Right ventricle myocardium inferior (tissue), 1 donor: ENCODE measurements at regions not wholly inside any gene's neighbourhood (a gene's known extent, or its start where the extent isn't known, plus 50 kb on each side); places are given as distances from the start of the nearest gene placed in this dataset.
A peak's percentile ranks its signal among the peaks of the same experiment; 100 is the strongest.

ENCODE experiments used
- ATAC-seq: fragments of 200-7000 bp; cut with Tn5 transposase; one replicate; pipeline ENCODE4 v1.9.1; 2020; ENCODE audit warnings: mild to moderate bottlenecking, moderate library complexity
- DNase-seq: peaks from one replicate; pipeline ENCODE4 v3.0.0; 2021; ENCODE audit errors: missing footprints
- intact Hi-C: fragments of 100-400 bp; cut with DNase I; formaldehyde crosslinking; loops from one replicate; pipeline ENCODE4 v1.11.0; 2022
- donor health status: DM: no; HTN: yes; CAD: no; lungs with severe emphysema.

- intact Hi-C loops = no loop called here
- DNase-seq (no peak), ATAC-seq (no peak)
These were observed 117.9 kb downstream of the ETAA1 start for GRCh38 chr2:67515056-67515455.

DNA sequence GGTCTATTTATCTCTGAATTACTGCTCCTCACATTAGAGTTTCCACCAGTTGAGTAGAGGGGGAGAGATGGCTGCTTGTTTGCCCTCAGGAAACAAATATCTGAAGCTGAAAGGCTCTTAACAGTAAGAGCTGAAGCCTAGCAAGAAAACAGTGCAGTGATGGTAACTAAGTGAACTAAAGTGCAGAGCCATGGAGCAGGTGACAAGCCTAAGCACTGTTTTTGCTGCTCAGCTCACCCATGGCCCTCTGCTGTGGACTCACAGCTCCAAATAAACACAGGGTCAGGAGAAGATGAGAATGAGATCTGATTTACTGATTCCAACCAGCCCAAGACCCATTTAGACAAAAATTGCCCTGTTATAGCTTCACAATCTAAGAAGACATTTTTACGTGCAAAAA is 118.4 kb downstream of the ETAA1 start:
- intact Hi-C loops = no loop called here
- DNase-seq = no peak
- ATAC-seq = no peak

GRCh38 chr2:67516362-67516761 is 119.2 kb downstream of the ETAA1 start:
- no peak for ATAC-seq
- DNase-seq = no peak
- intact Hi-C loops = no loop called here

DNA sequence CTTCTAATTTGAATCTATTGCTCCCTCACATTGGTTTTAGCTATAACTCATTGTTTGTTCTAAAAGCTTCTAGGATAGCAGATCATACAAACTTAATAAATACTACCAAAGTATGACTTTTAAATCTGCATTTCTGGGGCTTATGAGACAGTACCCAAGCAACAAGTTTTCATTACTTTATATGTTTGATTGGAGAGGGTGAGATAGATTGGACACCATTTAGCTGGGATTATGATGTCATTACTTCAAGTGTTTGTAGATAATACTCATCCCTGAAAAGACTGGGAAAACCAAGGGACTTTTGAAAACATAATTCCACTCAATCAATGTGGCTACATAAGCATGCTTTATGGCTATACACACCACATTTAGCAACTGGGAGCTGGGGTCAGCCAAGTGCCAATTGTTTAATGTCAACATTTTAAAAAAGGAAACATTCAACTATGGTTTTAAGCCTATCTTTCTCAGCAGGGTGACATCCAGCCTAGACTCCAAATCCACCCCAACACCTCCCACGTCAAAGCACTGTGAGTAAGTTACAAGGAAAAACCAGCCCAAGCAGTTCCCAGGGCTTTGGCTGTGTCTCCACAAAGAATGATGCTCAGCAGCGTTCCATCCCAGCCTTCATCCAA is 119.9 kb downstream of the ETAA1 start:
- no peak for ATAC-seq
- intact Hi-C loops = no loop called here
- DNase-seq = no peak

DNA sequence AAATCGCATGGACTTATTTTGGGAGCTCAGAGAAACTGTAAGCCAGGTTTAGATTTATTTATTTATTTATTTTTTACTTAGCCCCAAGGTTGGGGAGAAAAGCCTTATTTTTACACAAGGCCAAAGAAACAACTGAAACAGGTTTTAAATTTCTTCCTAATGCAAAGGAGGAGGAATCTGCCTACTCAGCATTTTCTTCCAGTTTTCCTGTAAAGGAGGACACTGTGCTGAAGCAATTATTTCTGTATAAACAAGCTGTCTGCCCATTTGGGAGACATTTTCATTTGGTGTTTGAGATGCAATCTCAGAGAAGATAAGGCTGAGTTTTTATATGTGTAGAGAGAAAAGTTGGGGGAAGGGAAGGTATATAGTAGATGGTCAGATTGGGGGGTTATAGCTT is 125.0 kb downstream of the ETAA1 start:
- no peak for ATAC-seq
- DNase-seq = no peak

DNA sequence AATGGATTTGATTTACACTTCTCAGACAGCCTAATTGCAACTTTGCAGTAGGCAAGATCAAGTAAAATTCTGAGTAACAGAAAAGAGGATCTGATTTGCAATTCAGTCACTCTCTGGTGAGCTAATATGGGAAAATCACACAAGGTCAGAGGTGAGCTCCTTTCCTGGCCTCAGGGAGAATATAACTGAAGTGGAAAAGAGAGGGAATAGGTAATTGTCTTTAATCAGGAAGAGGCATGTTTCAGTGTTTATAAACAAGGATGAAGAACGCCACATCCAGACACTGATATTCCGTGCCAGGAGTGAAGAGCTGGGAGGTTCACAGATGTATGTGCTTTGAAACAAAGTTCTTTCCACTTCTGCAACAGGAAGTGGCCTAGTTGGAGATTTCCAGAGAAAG is 127.1 kb downstream of the ETAA1 start:
- no peak for ATAC-seq
- intact Hi-C loops = no loop called here
- no peak for DNase-seq

More for the DNA sequence above, 125.0 kb downstream of the ETAA1 start:
- intact Hi-C loops = no loop called here

DNA sequence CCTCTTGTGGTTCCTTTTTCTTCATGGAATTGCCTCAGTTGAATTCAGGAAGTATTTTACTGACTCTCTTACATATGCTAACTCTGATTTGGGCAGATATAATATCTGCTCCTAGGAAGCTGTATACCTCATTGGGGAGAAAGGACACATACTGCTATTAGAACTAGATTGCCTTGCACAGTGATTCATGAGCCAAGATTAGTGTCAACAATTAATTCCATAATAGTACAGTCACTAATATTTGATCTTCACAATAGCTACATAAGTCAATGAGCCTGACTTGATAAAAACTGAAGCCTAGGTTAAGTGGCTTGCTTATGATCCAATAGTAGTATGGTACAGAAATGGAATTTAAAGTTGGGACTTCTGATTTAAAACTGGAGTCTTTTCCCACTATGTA is 127.6 kb downstream of the ETAA1 start:
- ATAC-seq (no peak), DNase-seq (no peak)
- intact Hi-C loops = no loop called here

GRCh38 chr2:67526283-67526682 is 129.2 kb downstream of the ETAA1 start:
- peak; percentile 91 for ATAC-seq
- intact Hi-C loops = no loop called here
- no peak for DNase-seq

GRCh38 chr2:67528320-67528719 is 131.2 kb downstream of the ETAA1 start:
- DNase-seq (no peak), ATAC-seq (no peak)
- intact Hi-C loops = no loop called here

DNA sequence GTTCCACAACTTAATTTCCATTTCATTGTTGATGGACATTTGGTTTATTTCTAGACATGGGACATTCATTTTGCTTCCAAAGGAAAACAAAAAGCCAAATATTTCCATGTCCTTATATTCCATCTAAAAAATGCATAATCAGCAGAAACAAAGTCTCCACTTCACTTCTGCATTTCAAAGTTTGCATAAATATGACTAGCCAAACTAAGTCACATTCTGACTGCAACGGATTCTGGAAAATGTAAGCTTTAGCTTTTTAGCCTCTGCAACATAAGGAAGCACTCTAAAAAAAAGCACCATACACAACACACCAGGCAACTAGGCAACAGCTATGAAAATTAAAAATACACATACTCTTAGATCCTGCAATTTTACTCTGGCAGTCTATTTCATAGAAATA is 135.3 kb downstream of the ETAA1 start:
- intact Hi-C loops = no loop called here
- ATAC-seq (no peak), DNase-seq (no peak)

DNA sequence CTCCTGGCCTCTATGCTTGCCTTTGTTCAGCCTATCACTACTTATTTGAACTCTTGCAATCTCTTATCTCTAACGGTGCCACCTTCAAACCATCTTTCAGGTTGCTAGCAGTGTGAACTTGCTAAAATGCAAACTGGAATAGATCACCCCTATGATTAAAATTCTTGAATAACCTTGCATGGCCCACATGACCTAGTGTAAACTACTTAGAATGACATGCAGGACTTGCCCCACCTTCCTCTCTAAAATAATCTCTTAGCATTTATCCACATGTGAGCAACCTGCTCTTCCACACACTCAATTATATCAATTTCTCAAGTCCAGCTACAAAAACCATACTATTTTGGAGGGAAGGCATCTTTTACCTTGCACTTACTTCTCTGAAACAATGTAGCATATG is 137.6 kb downstream of the ETAA1 start:
- no peak for DNase-seq
- intact Hi-C loops = no loop called here
- no peak for ATAC-seq

DNA sequence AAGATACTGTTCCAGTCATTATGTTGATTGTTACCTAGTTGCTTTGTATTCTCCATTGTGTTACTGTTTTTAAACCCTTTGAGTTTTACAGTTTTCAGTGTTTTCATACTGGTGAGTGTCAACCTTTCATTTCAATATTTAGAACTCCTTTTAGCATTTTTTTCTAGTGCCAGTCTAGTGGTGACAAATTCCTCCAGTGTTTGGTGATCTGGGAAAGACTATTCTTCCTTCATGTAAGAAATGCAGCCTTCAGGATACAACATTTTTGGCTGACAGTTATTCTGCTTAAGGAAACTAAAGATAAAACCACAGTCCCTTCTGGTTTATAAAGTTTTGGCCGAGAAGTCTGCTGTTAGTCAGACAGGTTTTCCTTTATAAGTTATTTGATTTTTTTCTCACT is 143.8 kb downstream of the ETAA1 start:
- ATAC-seq (no peak), DNase-seq (no peak)
- intact Hi-C loops = no loop called here

DNA sequence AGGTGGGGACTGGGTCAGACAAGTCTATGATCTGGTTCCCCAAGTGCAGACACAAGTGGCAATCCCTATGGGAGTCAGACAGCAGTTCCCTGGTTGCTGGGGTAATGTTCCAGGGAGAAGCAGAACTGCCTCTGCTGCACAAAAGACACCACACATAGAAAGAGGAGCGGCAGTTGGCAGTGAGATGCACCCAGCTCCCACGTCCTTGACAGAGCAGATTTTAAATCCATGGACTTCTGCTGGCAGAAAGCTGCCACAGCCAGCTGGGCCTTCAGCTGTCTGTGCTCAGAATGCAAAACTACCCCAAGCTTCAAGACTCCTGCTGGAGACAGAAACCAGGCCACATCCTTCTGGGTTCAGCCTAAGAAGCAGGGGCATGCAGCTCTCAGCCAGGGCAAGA is 147.2 kb downstream of the ETAA1 start:
- ATAC-seq (no peak), DNase-seq (no peak)
- intact Hi-C loops = no loop called here

GRCh38 chr2:67548317-67549201 is 151.4 kb downstream of the ETAA1 start:
- intact Hi-C loops = no loop called here
- no peak for ATAC-seq
- no peak for DNase-seq

DNA sequence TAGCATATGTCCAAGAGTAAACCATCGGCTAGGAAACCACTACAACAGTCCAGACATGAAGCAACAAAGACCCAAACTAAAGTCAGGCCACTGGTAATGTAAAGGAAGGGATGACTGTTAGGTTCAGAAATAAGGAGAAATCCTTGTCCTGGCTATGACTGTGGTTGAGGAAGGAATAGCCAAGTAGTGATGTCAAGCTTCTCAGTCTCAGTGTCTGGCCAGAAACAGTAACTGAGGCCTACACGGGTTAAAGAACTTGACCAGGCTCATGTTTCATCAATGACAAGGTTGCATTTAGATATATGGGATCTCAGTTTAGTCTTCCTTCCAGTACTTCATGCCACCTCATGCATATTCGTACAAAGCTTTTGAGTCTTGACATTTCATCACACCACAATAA is 162.0 kb downstream of the ETAA1 start:
- DNase-seq = no peak
- no peak for ATAC-seq
- intact Hi-C loops = no loop called here

DNA sequence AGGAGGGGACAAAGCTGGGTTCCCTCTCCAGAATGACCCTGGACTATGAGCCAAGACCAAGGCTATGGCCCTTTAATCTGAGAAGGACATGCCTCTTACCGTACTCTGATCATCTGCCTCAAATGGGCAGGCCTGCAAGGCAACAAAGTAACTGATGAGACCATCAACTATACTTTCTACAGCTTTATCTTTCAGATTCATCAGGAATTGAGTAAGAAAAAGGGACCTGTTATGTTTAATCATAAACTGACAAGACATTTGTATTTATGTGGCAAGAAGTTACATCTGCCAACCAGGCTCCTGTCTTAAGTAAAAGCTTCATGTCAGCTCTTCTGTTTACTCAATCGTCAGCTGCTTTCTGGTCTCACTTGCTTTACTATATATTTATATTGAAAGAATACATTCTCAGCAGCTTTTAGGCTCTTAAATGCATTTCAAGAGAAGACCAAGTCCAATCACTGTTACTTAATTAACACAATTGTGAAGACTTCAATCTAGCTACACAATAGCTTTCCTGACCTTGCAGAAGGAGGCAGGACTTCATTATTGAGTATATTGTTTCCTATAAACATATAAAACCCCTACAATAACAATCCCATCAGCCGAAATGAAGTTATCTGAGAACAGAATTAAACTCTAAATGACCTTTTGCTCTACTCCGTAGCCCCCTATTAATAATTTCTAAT is 163.8 kb downstream of the ETAA1 start:
- intact Hi-C loops = loop anchor here (2.0 to 10.0 kb wide), 3 partner anchors 90 to 1126 kb away; partner anchors contain the start of gene MEIS1
- no peak for DNase-seq
- no peak for ATAC-seq

GRCh38 chr2:67561457-67561965 is 164.4 kb downstream of the ETAA1 start:
- intact Hi-C loops = loop anchor here (2.0 to 10.0 kb wide), 3 partner anchors 89 to 1127 kb away; partner anchors contain the start of gene MEIS1
- DNase-seq (peak; percentile 66), ATAC-seq (peak; percentile 86)

DNA sequence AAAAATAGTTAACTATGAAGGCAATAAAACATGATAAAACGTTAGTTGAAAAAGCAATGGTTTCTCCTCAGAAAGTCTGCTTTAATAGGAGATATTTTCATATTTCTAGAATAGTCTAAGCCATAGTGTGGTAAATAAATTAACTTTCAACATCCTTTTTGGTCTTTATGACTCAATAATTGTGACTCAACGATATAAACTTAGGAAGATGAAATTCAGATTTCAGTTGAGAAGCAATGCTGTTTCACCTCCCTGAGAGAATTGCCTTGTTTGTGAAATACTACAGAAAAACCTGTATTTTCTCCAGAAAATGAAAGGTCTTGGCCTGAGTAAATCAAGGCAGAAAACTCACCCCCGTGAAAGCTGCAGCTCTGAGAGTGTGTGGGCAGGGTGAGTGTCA is 166.9 kb downstream of the ETAA1 start:
- ATAC-seq (no peak), DNase-seq (no peak)
- intact Hi-C loops = loop anchor here (10.0 kb wide), 2 partner anchors 219 to 1129 kb away; partner anchors contain the start of gene MEIS1

GRCh38 chr2:67564626-67565025 is 167.5 kb downstream of the ETAA1 start:
- intact Hi-C loops = loop anchor here (10.0 kb wide), 2 partner anchors 220 to 1130 kb away; partner anchors contain the start of gene MEIS1
- ATAC-seq (no peak), DNase-seq (no peak)
